ENCODE measurements at regions not wholly inside any gene's neighbourhood (a gene's known extent, or its start where the extent isn't known, plus 50 kb on each side); places are given as distances from the start of the nearest gene placed in this dataset.
A peak's percentile ranks its signal among the peaks of the same experiment; 100 is the strongest.
"Not testable (repeated sequence)": the region's sequence is repeated elsewhere in the genome, so short reads cannot be mapped to it uniquely, and the experiment has no call there.

DNA sequence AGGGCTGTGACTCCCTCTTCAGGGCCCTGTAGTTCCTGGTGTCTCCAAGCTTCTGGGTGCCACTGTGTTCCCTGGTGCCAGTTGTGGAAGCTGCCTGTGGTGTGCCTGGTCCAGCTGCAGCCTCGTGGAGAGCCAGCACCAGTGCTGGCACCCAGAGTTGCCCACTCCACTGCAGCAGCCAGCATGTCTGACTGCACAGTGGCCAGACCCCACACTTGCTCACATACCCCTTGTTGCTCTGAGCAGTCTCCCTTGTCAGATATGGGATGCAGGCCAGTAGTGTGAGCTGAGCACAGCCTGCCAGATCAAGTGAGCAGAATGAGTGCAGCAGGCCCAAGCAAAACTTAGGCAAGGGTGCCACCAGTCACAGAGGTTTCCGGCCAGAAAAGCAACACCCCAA, 108.6 kb downstream of the ZMAT1 start:
- DNase-seq (ENCODE audit: low read depth): no peak

DNA sequence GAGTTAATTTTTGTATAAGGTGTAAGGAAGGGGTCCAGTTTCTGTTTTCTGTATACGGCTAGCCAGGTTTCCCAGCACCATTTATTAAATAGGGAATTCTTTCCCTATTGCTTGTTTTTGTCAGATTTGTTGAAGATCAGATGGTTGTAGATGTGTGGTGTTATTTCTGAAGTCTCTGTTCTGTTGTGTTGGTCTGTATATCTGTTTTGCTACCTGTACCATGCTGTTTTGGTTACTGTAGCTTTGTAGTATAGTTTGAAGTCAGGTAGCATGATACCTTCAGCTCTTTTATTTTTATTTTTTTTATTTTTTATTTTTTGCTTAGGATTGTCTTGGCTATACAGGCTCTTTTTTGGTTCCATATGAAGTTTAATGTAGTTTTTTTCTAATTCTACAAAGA, 114.1 kb downstream of the ZMAT1 start:
- not testable (repeated sequence) for DNase-seq (ENCODE audit: low read depth)

DNA sequence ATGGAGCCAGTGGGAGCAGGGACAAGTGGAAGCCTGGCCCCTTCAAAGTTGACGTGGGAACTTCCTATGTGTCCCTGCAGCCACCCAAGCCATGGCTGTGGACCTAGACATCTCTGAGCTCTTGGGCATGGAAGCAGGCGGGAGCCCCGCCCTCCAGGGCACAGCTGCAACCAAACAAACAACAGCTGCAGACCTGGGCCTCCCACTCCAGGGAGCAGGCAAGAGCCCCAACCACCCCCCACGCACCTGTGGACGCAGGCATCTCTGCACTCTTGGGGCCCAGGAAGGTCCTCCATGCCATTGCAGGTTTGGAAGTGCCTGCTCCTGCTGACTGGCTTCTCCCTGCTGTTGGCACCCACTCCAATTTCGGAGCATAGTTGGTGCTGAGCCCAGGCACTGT, 118.6 kb downstream of the ZMAT1 start:
- DNase-seq (ENCODE audit: low read depth): no peak

DNA sequence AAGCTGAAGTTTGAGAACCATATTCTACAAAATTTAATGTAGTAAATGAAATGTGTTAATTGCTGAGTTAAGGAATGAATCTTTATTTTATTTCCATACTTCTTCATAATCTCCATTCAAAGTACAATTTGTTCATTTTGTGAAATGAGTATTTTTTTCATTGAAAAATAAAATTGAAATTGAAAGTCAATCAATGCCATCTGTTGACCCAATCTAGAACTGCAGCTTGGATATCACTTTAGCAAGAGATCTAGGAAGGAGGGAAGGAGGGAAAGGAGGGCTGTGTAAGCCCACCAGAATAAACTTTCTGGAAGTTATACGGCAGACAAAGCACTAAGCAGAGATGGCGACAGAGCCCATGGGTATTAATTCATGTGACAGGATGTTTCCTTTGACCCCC, 128.4 kb downstream of the ZMAT1 start:
- peak; percentile 21 for DNase-seq (ENCODE audit: low read depth)

DNA sequence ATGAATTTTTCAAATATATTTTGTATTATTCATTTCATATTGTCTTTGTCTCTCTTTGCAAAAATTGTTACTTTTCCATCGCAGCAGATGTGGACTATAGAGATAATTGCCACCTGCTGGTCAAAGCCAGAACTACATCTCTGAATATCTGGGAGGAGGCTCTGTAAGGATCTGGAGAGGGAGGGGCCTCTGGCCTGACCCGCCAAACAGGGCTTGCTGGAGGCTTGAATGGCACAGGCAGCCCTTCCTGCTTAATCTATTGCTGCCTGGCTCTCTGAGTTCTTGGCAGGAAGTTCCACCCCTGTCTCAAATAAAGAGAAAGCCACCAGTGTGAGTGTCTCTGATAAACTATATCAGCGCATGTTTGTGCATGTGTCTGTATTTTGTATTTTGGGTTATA, 132.4 kb downstream of the ZMAT1 start:
- DNase-seq (ENCODE audit: low read depth): peak; percentile 91

DNA sequence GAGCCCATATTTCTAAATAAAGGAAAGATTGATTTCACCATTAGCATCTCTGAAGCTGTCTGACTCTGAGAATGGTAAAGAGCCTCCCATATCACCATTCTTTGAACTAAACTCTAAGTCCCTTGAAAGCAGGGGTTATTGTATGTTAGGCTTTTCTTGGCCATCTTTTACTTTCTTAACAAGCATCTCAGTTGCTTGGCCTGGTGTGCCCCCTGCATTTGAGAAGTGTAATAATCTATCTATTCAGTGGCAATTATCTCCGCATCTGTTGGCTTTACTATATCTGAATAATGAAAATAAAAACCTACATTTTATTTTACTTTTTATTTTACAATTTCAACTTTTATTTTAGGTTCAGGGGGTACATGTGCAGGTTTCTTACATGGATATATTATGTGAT, 128.3 kb upstream of the ARMCX2 start:
- DNase-seq (ENCODE audit: low read depth): no peak

DNA sequence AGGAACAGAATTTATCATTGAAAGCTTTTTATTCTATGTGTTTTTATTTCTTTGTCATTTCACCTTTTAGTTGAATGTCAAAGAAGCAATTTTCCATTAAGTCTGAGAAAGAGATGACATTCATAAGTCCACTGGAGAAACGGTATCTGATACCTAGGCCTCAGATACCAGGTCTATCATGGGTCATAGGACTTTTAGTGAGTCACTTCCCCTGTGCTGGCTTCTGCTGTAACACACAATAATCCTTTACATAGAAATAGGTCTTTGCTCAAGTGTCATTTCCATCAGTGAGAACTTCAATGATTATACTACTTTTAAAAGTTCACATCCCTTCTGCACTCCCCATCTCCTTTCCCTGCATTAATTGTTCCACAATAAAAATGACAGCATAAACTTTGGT, 125.5 kb upstream of the ARMCX2 start:
- DNase-seq (ENCODE audit: low read depth): no peak

DNA sequence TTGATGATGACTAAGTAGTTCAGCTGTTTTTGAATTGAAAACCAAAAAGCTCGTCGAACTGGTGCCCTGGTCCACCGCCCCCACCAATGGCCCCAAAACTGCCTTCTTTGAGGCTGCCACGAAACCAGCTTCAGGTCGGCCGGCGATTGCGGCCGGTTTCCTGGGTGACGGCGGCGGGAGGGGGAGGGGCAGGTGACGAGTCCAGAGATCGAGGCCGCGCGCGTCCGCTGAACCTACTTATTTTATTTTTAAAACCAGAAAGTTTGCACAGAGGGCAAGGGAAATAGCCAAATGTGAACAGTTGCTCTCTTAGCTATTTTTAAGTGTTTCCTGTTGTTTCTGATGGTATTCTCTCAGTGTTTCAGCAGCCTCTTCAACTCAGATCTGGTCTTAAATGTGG, 120.8 kb upstream of the ARMCX2 start:
- DNase-seq (ENCODE audit: low read depth): not testable (repeated sequence)

DNA sequence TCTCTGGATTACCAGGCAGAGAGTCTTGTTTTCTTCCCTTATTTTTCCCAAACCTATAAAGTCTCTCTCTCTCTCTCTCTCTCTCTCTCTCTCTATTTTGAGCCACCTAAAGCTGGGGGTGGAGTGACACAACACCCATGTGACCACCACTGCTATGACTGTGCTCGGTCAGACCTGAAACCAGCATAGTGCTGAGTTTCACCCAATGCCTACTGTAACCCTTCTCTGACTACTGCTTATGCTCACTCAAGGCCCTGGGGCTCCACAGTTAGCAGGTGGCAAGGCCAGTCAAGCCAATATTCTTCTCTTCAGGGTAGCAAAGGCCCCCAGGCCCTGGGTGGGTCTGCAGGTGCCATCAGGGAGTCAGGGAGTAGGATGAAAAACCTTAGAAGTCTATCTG, 114.7 kb upstream of the ARMCX2 start:
- no peak for DNase-seq (ENCODE audit: low read depth)

DNA sequence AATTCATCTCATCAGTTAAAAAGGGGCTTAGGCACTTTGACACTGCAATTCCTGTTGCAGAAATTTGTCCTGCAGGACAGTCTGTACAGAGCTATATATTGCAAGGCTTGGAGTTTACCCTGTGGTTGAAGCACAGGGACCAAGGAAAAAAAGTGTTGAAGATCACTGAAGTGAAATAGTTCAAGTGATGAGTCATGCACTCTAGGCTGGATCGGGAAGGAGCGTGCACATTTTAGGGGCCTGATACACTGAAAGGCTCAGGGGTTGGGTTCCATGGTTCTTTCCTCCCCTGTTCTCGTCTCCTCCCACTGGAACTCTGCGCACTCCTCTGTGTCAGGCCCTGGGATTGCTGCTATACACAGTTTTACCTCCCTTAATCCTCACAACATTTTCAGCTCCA, 104.9 kb upstream of the ARMCX2 start:
- DNase-seq (ENCODE audit: low read depth): peak; percentile 2

DNA sequence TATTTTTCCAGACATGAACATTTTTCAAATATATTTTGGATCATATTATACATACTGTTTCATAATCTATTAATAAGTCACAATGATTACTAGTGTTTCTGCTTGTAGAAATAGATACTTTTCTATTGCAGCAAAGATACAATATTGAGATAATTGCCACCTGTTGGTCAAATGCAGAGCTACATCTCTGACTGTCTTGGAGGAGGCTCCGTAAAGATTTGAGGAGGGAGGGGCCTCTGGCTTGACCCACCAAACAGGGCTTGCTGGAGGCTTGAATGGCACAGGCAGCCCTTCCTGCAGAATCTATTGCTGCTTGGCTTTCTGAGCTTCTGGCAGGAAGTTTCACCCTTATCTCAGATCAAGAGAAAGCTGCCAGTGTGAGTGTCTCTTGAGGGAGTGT, 99.3 kb upstream of the ARMCX2 start:
- peak; percentile 57 for DNase-seq (ENCODE audit: low read depth)

DNA sequence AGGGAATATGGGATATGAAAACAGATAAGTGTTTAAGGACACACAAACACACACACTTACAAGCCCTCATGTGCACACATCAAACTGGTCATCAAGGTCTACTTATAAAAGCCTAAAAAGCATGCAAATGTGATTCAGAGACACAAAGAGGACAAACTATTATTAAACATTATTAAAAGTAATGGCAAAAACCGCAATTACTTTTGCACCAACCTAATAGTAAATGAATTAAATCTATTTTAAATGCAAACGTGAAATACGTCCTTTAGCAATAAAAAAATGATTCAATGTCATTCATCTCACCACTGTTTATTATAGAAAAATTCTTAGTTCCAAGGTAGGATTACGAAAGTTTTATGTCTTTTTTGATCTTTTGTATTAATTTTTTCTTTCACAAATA, 91.1 kb upstream of the ARMCX2 start:
- DNase-seq (ENCODE audit: low read depth): no peak

DNA sequence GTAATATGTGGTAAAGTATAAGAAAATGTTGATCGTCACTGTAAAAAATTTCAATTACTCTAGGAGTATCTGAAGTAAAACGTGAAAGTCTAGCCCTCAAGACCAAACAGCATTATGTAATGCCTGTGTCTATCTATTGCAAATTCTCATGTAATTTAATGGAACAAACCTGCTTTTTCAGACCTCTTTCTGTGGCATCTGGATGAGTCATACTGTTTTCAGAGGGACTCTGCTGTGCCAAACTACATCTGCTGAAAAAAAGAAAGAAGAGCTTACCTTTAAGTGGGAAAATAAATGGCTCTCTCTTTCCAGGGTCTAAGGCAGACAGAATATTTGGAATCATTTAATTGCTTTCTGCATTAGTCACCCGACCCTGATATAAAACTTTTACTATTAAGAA, 89.8 kb upstream of the ARMCX2 start:
- no peak for DNase-seq (ENCODE audit: low read depth)

DNA sequence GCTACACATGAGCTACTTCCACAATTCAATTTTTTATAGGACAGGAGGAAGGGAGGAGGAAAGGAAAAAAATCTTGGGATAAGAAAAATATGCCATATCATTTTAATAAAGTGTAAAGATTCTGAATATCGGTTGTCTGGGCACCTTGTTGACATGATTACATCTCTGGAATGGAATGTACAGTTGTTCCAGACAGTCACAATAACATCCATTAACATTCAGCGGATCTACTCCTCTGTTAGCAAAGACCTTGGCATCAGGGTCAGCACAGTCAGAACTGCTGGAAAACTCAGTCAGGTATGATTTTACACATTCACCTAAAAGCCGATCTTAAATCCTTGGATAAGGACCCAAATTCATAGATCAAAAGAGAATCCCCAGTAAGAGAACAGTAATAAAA, 85.4 kb upstream of the ARMCX2 start:
- DNase-seq (ENCODE audit: low read depth): peak; percentile 36

DNA sequence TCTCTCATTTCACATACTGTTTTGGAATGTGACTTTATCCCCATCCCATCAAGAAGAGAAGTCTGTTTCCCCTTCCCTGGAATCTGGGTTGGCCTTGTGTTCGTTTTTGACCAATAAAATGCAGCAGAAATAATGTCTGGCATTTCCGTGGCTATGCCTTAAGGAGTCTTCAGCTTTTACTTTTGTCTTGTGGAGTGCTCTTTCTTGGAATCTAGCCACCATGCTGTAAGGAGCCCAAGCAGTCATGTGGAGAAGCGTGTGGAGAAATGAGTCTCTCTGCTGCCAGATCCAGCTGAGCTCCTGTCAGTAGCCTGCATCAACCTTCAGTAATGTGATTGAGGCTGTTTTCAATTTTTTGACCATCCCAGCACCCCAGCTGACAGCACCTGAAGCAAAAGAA, 84.4 kb upstream of the ARMCX2 start:
- no peak for DNase-seq (ENCODE audit: low read depth)

DNA sequence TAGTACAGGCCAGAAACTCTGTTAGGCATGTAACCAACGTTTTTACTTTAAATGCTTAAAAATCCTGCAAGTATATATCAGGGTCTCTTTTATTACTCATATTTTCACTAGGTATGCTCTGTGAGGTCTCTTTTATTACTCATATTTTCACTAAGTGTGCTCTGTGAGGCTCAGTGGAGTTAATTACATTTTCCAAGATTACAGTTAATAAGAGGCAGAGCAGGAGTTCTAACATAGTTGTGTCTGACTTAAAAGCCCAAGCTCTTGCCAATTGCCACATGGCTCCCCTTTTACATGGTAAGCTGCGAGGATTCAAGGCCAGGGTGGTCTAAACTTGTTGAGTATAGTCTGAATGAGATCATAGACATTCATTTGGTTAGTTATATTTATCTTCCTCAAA, 81.0 kb upstream of the ARMCX2 start:
- no peak for DNase-seq (ENCODE audit: low read depth)

DNA sequence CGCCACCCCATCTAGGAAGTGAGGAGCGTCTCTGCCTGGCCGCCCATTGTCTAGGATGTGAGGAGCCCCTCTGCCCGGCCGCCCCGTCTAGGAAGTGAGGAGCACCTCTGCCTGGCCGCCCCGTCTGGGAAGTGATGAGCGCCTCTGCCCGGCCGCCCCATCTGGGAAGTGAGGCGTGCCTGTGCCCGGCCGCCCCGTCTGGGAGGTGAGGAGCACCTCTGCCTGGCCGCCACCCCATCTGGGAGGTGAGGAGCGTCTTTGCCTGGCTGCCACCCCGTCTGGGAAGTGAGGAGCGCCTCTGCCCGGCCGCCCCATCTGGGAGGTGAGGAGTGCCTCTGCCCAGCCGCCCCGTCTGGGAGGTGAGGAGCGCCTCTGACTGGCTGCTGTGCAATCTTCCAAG, 79.2 kb upstream of the ARMCX2 start:
- DNase-seq (ENCODE audit: low read depth): not testable (repeated sequence)

DNA sequence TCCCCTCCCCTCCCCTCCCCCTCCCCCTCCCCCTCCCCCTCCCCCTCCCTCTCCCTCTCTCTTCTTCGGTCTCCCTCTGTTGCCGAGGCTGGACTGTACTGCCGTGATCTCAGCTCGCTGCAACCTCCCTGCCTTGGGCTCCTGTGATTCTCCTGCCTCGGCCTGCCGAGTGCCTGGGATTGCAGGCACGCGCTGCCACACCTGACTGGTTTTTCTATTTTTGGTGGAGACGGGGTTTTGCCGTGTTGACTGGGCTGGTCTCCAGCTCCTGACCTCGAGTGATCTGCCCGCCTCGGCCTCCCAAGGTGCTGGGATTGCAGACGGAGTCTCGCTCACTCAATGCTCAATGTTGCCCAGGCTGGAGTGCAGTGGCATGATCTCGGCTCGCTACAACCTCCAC, 78.8 kb upstream of the ARMCX2 start:
- DNase-seq (ENCODE audit: low read depth): not testable (repeated sequence)

DNA sequence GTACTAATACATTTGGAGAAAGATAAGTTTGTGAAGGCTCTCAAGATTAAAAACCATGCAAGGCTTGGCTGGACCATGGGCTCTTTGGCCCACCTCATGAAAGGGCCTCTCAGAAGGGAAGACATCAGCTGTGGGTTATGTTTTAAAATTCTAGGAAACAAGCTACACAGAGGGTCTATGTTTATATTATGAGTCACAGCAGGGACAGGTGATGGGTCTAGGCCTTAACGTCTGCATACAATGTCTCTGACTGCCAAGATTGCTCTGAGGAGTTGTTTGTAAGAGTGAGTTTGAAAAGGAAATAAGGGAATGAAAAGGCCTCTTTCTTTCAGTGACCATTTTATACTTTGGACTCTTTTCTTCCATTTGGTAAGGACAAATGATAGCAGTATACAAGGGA, 77.0 kb upstream of the ARMCX2 start:
- peak; percentile 53 for DNase-seq (ENCODE audit: low read depth)

DNA sequence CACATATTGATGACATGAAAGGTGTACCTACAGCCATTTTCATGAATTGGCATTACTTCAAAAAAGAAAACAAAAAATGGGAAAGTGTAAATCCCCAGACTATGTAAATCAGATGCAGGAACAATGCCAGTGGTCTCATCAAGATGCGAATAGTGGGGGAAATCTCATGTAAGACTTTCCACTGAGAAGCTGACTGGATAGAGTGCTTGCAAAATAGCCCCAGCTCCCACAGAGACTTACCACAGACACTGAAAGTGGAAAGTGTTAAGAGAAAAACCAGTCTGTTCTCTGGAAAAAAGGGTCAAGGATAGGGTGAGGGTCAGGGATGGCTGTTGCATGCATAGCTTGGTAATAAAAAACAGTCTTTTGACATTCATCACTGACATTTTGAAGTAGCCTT, 73.2 kb upstream of the ARMCX2 start:
- no peak for DNase-seq (ENCODE audit: low read depth)

DNA sequence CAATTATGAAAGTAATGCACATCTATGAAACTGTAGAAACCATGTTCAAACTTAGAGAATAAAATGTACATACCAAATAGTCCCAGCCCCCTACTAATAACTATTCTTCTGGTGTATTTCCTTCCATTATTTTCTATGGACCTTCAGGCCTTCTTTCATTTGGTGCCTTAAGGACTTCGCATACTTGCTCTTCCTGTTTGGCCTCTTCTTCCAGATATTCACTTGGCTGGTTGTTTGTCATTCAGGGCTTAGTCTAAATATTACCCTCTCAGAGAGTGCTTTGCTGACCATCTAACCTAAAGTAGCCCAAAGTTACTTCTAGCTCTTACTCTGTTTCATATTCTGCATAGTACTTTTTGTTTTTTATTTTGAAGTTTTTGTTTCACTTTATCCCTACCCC, 70.3 kb upstream of the ARMCX2 start:
- no peak for DNase-seq (ENCODE audit: low read depth)

All from myocyte (in vitro differentiated cells).